ENCODE measurements at regions not wholly inside any gene's neighbourhood (a gene's known extent, or its start where the extent isn't known, plus 50 kb on each side); places are given as distances from the start of the nearest gene placed in this dataset.

- H3K4me3 ChIP-seq (replicated peaks in 1 of 4; ENCODE audit: control extremely low read depth in 1 of 4, insufficient read depth in 1 of 4, low read depth in 3 of 4, low read length in 4 of 4) = no peak overlapping the region
- H3K9ac ChIP-seq (ENCODE audit: insufficient read depth, low read length) = no peak overlapping the region
- no peak overlapping the region for H3K4me2 ChIP-seq (ENCODE audit: extremely low read depth, insufficient read depth, low read length)
- H3K9me3 ChIP-seq (ENCODE audit: control insufficient read depth, insufficient read depth, low read depth, low read length) = no peaks in the 10 kb centered on the region
- no peaks in the 10 kb centered on the region for H3K27me3 ChIP-seq (ENCODE audit: control insufficient read depth, insufficient read depth, low read length)
- H3K27ac ChIP-seq (ENCODE audit: insufficient read depth, low read length) = no peak overlapping the region
- H2AFZ ChIP-seq (ENCODE audit: low read length) = no peak overlapping the region
- H4K20me1 ChIP-seq (ENCODE audit: control insufficient read depth, extremely low read depth, insufficient read depth, low read length) = no peaks in the 10 kb centered on the region
- H3K36me3 ChIP-seq (ENCODE audit: control insufficient read depth, insufficient read depth, low read length) = no peaks in the 10 kb centered on the region
- DNase-seq (ENCODE audit: low read depth in 2 of 2) = no peak
- no peaks in the 10 kb centered on the region for H3K4me1 ChIP-seq (ENCODE audit: control insufficient read depth, extremely low read depth, insufficient read depth, low read length)
- no peaks in the 10 kb centered on the region for H3K79me2 ChIP-seq (ENCODE audit: control insufficient read depth, insufficient read depth, low read length)
- TF ChIP-seq EZH2 (IDR thresholded peaks at IDR 0.05; ENCODE audit: low read length, missing control alignments) (no peak), CTCF (conservative IDR thresholded peaks at IDR 0.05 in 1 of 2, IDR thresholded peaks at IDR 0.05 in 1 of 2; ENCODE audit: low read depth in 1 of 2, low read length in 2 of 2) (no peak)
These were observed 306.7 kb upstream of the MTNR1B start for GRCh38 chr11:92662601-92663360.

GRCh38 chr11:92663539-92663938 is 305.9 kb upstream of the MTNR1B start:
- H3K27ac ChIP-seq (ENCODE audit: insufficient read depth, low read length) = no peak overlapping the region
- H3K79me2 ChIP-seq (ENCODE audit: control insufficient read depth, insufficient read depth, low read length) = no peaks in the 10 kb centered on the region
- H3K27me3 ChIP-seq (ENCODE audit: control insufficient read depth, insufficient read depth, low read length) = no peaks in the 10 kb centered on the region
- no peak overlapping the region for H3K9ac ChIP-seq (ENCODE audit: insufficient read depth, low read length)
- no peaks in the 10 kb centered on the region for H3K4me1 ChIP-seq (ENCODE audit: control insufficient read depth, extremely low read depth, insufficient read depth, low read length)
- no peaks in the 10 kb centered on the region for H3K9me3 ChIP-seq (ENCODE audit: control insufficient read depth, insufficient read depth, low read depth, low read length)
- no peaks in the 10 kb centered on the region for H3K36me3 ChIP-seq (ENCODE audit: control insufficient read depth, insufficient read depth, low read length)
- TF ChIP-seq CTCF (conservative IDR thresholded peaks at IDR 0.05 in 1 of 2, IDR thresholded peaks at IDR 0.05 in 1 of 2; ENCODE audit: low read depth in 1 of 2, low read length in 2 of 2) (no peak), EZH2 (IDR thresholded peaks at IDR 0.05; ENCODE audit: low read length, missing control alignments) (no peak)
- no peak overlapping the region for H3K4me3 ChIP-seq (replicated peaks in 1 of 4; ENCODE audit: control extremely low read depth in 1 of 4, insufficient read depth in 1 of 4, low read depth in 3 of 4, low read length in 4 of 4)
- DNase-seq (ENCODE audit: low read depth in 2 of 2) = peak in 1 of 2 donors; percentile 50
- H3K4me2 ChIP-seq (ENCODE audit: extremely low read depth, insufficient read depth, low read length) = no peak overlapping the region
- no peak overlapping the region for H2AFZ ChIP-seq (ENCODE audit: low read length)
- no peaks in the 10 kb centered on the region for H4K20me1 ChIP-seq (ENCODE audit: control insufficient read depth, extremely low read depth, insufficient read depth, low read length)

- Histone ChIP-seq H3K27ac (ENCODE audit: insufficient read depth, low read length) (no peak overlapping the region), H3K4me3 (replicated peaks in 1 of 4; ENCODE audit: control extremely low read depth in 1 of 4, insufficient read depth in 1 of 4, low read depth in 3 of 4, low read length in 4 of 4) (no peak overlapping the region), H3K9ac (ENCODE audit: insufficient read depth, low read length) (no peak overlapping the region), H2AFZ (ENCODE audit: low read length) (no peak overlapping the region), H3K4me1 (ENCODE audit: control insufficient read depth, extremely low read depth, insufficient read depth, low read length) (no peaks in the 10 kb centered on the region), H4K20me1 (ENCODE audit: control insufficient read depth, extremely low read depth, insufficient read depth, low read length) (no peaks in the 10 kb centered on the region), H3K9me3 (ENCODE audit: control insufficient read depth, insufficient read depth, low read depth, low read length) (no peaks in the 10 kb centered on the region), H3K36me3 (ENCODE audit: control insufficient read depth, insufficient read depth, low read length) (no peaks in the 10 kb centered on the region), H3K4me2 (ENCODE audit: extremely low read depth, insufficient read depth, low read length) (no peak overlapping the region), H3K79me2 (ENCODE audit: control insufficient read depth, insufficient read depth, low read length) (no peaks in the 10 kb centered on the region), H3K27me3 (ENCODE audit: control insufficient read depth, insufficient read depth, low read length) (no peaks in the 10 kb centered on the region)
- TF ChIP-seq EZH2 (IDR thresholded peaks at IDR 0.05; ENCODE audit: low read length, missing control alignments) (no peak), CTCF (conservative IDR thresholded peaks at IDR 0.05 in 1 of 2, IDR thresholded peaks at IDR 0.05 in 1 of 2; ENCODE audit: low read depth in 1 of 2, low read length in 2 of 2) (no peak)
- no peak for DNase-seq (ENCODE audit: low read depth in 2 of 2)
These were observed 301.8 kb upstream of the MTNR1B start for GRCh38 chr11:92667486-92668152.
